ENCODE measurements at regions not wholly inside any gene's neighbourhood (a gene's known extent, or its start where the extent isn't known, plus 50 kb on each side); places are given as distances from the start of the nearest gene placed in this dataset.
"Not testable (repeated sequence)": the region's sequence is repeated elsewhere in the genome, so short reads cannot be mapped to it uniquely, and the experiment has no call there.

DNA sequence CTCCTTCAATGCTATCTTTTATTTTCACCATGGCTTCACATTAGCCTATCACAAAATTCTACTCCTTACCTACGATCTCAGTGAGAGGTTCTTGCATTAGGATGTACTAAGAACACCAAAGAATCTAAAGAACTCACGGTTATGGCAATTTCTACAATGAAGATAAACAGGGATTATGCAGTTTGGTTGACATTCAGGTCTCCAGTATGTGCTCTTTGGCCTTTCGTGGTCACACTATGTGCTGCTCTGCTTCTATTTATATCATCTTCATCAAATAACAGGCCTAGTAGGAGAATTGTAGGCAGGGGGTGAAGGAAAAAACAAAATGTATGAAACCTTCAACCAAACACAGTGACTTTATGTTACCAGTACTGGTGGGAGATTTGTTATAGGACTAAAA lies 194.0 kb upstream of the SAMSN1 start:
- DNase-seq (ENCODE audit: low read depth) = no peak
- TF ChIP-seq, protein P1, sequence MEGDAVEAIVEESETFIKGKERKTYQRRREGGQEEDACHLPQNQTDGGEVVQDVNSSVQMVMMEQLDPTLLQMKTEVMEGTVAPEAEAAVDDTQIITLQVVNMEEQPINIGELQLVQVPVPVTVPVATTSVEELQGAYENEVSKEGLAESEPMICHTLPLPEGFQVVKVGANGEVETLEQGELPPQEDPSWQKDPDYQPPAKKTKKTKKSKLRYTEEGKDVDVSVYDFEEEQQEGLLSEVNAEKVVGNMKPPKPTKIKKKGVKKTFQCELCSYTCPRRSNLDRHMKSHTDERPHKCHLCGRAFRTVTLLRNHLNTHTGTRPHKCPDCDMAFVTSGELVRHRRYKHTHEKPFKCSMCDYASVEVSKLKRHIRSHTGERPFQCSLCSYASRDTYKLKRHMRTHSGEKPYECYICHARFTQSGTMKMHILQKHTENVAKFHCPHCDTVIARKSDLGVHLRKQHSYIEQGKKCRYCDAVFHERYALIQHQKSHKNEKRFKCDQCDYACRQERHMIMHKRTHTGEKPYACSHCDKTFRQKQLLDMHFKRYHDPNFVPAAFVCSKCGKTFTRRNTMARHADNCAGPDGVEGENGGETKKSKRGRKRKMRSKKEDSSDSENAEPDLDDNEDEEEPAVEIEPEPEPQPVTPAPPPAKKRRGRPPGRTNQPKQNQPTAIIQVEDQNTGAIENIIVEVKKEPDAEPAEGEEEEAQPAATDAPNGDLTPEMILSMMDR (IDR thresholded peaks at IDR 0.05; ENCODE audit: insufficient read depth, low read length, severe bottlenecking) = no peak
- Histone ChIP-seq H3K4me3 (ENCODE audit: low read depth, low read length) (no peak overlapping the region), H3K36me3 (ENCODE audit: control insufficient read depth, insufficient read depth, low read length) (no peaks in the 10 kb centered on the region), H3K27me3 (ENCODE audit: control insufficient read depth, insufficient read depth, low read length) (no peaks in the 10 kb centered on the region)
- no peak for FAIRE-seq

DNA sequence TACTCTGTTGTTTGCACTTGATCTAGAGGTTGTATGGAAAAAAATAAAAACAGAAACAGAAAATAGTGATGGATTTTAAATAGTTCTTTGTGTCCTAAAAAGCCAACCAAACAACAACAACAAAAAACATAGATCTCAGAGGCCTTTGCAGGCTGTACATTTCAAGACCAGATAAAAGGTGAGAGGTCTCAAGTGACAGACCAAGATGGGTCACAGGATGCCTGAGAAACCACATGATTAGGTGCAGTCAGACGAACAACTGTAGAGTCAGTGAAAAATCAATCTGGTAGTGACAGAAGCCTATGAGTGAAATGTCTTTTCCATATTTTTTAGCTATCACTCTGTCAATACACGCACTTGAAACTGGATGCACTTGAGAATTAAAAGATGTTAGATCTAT lies 193.5 kb upstream of the SAMSN1 start:
- FAIRE-seq (no peak), DNase-seq (ENCODE audit: low read depth) (no peak)
- H3K27me3 ChIP-seq (ENCODE audit: control insufficient read depth, insufficient read depth, low read length) = no peaks in the 10 kb centered on the region
- no peaks in the 10 kb centered on the region for H3K36me3 ChIP-seq (ENCODE audit: control insufficient read depth, insufficient read depth, low read length)
- no peak overlapping the region for H3K4me3 ChIP-seq (ENCODE audit: low read depth, low read length)
- TF ChIP-seq, protein P1 (IDR thresholded peaks at IDR 0.05; ENCODE audit: insufficient read depth, low read length, severe bottlenecking) = no peak

DNA sequence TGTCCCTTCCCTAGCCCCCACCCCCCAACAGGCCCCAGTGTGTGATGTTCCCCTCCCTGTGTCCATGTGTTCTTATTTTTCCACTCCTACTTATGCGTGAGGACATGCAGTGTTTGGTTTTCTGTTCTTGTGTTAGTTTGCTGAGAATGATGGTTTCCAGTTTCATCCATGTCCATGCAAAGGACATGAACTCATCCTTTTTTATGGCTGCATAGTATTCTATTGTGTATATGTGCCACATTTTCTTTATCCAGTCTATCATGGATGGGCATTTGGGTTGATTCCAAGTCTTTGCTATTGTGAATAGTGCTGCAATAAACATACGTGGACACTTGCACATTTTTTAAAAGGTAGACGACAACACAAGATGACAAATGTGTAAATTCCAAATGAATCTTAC lies 192.5 kb upstream of the SAMSN1 start:
- not testable (repeated sequence) for H3K4me3 ChIP-seq (ENCODE audit: low read depth, low read length); FAIRE-seq; H3K27me3 ChIP-seq (ENCODE audit: control insufficient read depth, insufficient read depth, low read length); H3K36me3 ChIP-seq (ENCODE audit: control insufficient read depth, insufficient read depth, low read length); DNase-seq (ENCODE audit: low read depth)

DNA sequence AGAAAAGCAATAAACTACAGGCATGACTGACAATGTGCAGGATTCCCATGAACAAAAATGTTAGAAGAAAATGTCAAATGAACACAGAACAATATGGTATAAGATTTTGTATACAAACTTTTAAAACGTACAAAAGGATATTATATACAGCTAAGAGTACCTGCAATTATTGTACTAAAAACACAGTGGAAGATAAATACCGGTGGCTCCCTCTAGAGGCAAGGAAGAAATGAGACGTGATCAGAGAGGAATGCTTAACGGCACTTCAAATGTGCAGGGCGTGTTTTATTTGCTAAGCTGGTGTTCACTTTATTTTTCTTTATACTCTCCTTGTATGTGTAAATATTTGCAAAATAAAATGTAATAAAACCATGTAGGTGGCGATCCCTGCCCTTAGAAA lies 191.8 kb upstream of the SAMSN1 start:
- DNase-seq (ENCODE audit: low read depth) (peak; percentile 59), FAIRE-seq (no peak)
- H3K27me3 ChIP-seq (ENCODE audit: control insufficient read depth, insufficient read depth, low read length) = no peaks in the 10 kb centered on the region
- no peaks in the 10 kb centered on the region for H3K36me3 ChIP-seq (ENCODE audit: control insufficient read depth, insufficient read depth, low read length)
- H3K4me3 ChIP-seq (ENCODE audit: low read depth, low read length) = no peak overlapping the region
- TF ChIP-seq, protein P1 (IDR thresholded peaks at IDR 0.05; ENCODE audit: insufficient read depth, low read length, severe bottlenecking) = peak; percentile 57

DNA sequence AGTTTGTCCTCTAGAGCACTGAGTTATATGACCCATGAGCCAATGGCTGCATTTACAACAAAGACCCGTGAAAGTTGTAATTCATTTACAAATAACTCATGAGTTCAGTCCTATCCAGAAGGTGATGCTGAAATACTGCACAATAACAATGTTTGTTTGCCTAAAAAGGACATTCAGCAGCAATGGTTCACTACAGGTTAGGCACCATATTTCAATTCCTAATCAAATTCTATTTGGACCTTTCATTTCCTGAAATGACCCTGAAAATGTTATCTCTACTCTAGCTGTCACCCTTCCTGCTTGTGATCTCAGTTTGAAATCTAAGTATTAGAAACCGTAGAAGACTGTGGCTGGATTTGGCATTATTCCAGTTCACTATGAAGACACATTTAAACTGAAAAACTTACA lies 191.2 kb upstream of the SAMSN1 start:
- H3K36me3 ChIP-seq (ENCODE audit: control insufficient read depth, insufficient read depth, low read length) = no peaks in the 10 kb centered on the region
- no peak for DNase-seq (ENCODE audit: low read depth)
- TF ChIP-seq, protein P1 (IDR thresholded peaks at IDR 0.05; ENCODE audit: insufficient read depth, low read length, severe bottlenecking) = no peak
- no peaks in the 10 kb centered on the region for H3K27me3 ChIP-seq (ENCODE audit: control insufficient read depth, insufficient read depth, low read length)
- H3K4me3 ChIP-seq (ENCODE audit: low read depth, low read length) = no peak overlapping the region
- no peak for FAIRE-seq

DNA sequence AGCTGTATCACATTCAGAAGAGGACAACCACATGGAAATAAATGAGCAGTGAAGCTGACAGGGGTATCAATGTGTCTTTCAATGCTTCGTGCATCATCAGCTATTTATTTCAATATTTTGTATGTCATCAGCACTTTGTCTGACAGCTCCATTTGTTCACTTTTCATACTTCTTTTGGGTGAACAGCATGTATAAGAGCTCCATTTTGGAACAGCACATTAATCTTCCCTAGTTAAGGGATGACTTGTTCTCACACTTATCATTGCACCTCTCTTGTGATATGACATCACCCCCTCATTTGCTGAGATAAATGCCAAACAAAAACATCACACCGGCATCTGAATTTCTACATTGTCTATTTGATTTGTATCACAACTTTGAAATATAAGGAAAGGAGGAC lies 190.6 kb upstream of the SAMSN1 start:
- Histone ChIP-seq H3K4me3 (ENCODE audit: low read depth, low read length) (no peak overlapping the region), H3K36me3 (ENCODE audit: control insufficient read depth, insufficient read depth, low read length) (no peaks in the 10 kb centered on the region), H3K27me3 (ENCODE audit: control insufficient read depth, insufficient read depth, low read length) (no peaks in the 10 kb centered on the region)
- TF ChIP-seq, protein P1 (IDR thresholded peaks at IDR 0.05; ENCODE audit: insufficient read depth, low read length, severe bottlenecking) = no peak
- FAIRE-seq = no peak
- DNase-seq (ENCODE audit: low read depth) = no peak
